ENCODE measurements at regions not wholly inside any gene's neighbourhood (a gene's known extent, or its start where the extent isn't known, plus 50 kb on each side); places are given as distances from the start of the nearest gene placed in this dataset.

- TF ChIP-seq CTCF (conservative IDR thresholded peaks at IDR 0.05) (no peak), ZFX (IDR thresholded peaks at IDR 0.05) (no peak)
Observed at GRCh38 chr10:22770270-22770669, 55.9 kb upstream of the PIP4K2A start.
